ENCODE measurements at regions not wholly inside any gene's neighbourhood (a gene's known extent, or its start where the extent isn't known, plus 50 kb on each side); places are given as distances from the start of the nearest gene placed in this dataset.
A peak's percentile ranks its signal among the peaks of the same experiment; 100 is the strongest.

DNA sequence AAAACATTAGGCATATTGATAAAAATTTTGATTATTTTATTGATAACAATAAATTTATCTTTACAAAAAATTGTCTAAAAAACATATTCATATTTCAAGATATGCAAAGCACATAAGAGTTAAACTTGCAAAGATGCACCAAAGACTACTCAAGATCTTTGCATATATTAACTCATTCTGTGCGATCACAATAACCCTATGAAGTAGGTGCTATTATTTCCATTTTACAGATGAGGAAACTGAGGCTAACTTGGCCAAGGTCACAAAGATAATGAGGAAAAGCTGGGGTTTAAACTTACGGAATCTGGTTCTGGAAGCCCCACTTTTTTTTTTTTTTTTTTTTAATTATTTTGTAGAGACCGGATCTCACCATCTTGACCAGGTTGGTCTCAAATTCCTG is 94.4 kb upstream of the SERTAD2 start:
- no peaks in the 10 kb centered on the region for H3K9me3 ChIP-seq
- intact Hi-C loops (cut with DNase I): no loop called here
- H3K4me1 ChIP-seq: peaks cover 0 to 26% (median 14%) of the 10 kb centered on the region in 4 donors
- TF ChIP-seq POLR2AphosphoS5 (IDR thresholded peaks at IDR 0.05) (no peak), EP300 (IDR thresholded peaks at IDR 0.05) (no peak), POLR2A (IDR thresholded peaks at IDR 0.05) (no peak), CTCF (IDR thresholded peaks at IDR 0.05) (no peak)
- H3K4me3 ChIP-seq: no peak overlapping the region
- WGBS, 2 donors: 95 to 96% methylated on average over 3 of the region's 3 CpGs
- H3K27ac ChIP-seq: peak overlapping the region in 2 of 4 donors; percentile 98
- no peak for DNase-seq
- H3K27me3 ChIP-seq: no peaks in the 10 kb centered on the region
- no peaks in the 10 kb centered on the region for H3K36me3 ChIP-seq

DNA sequence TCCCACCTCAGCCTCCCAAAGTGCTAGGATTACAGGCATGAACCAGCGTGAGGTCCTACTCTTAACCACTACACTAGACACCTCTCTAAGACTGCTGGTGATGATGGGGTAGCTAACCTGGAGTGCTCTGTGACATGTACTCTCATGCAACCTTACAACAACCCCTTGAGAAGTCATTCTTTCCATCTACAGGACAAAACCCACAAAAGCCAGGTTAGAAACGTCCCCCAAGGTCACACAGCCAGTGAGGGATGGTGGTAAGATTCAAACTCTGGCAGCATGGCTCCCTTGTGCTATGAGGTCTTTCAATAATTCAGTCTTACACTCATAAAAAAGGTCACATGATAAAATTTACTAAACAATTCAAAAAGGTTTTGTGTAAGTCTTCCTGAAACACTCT is 94.8 kb upstream of the SERTAD2 start:
- peak overlapping the region; percentile 94 to 98 (median 98) for H3K27ac ChIP-seq
- no peak for TF ChIP-seq POLR2A (IDR thresholded peaks at IDR 0.05)
- TF ChIP-seq EP300 (IDR thresholded peaks at IDR 0.05): no peak
- TF ChIP-seq CTCF (IDR thresholded peaks at IDR 0.05): no peak
- no peak for TF ChIP-seq POLR2AphosphoS5 (IDR thresholded peaks at IDR 0.05)
- H3K9me3 ChIP-seq: no peaks in the 10 kb centered on the region
- H3K4me1 ChIP-seq: peaks cover 0 to 26% (median 14%) of the 10 kb centered on the region in 4 donors
- intact Hi-C loops (cut with DNase I): no loop called here
- 57 to 60% methylated on average over 2 of the region's 2 CpGs for WGBS, 2 donors
- H3K36me3 ChIP-seq: no peaks in the 10 kb centered on the region
- no peak for DNase-seq
- H3K4me3 ChIP-seq: no peak overlapping the region
- no peaks in the 10 kb centered on the region for H3K27me3 ChIP-seq

GRCh38 chr2:64749446-64749845 is 95.7 kb upstream of the SERTAD2 start:
- no peaks in the 10 kb centered on the region for H3K9me3 ChIP-seq
- DNase-seq: no peak
- H3K27ac ChIP-seq: peak overlapping the region; percentile 94 to 98 (median 98)
- intact Hi-C loops (cut with DNase I): no loop called here
- TF ChIP-seq CTCF (IDR thresholded peaks at IDR 0.05) (no peak), POLR2AphosphoS5 (IDR thresholded peaks at IDR 0.05) (no peak), EP300 (IDR thresholded peaks at IDR 0.05) (no peak), POLR2A (IDR thresholded peaks at IDR 0.05) (no peak)
- no peaks in the 10 kb centered on the region for H3K36me3 ChIP-seq
- peaks cover 0 to 26% (median 14%) of the 10 kb centered on the region in 4 donors for H3K4me1 ChIP-seq
- no peaks in the 10 kb centered on the region for H3K27me3 ChIP-seq
- WGBS, 2 donors: 47 to 56% methylated on average over 4 of the region's 4 CpGs
- peak overlapping the region; percentile 64 to 78 (median 72) for H3K4me3 ChIP-seq

DNA sequence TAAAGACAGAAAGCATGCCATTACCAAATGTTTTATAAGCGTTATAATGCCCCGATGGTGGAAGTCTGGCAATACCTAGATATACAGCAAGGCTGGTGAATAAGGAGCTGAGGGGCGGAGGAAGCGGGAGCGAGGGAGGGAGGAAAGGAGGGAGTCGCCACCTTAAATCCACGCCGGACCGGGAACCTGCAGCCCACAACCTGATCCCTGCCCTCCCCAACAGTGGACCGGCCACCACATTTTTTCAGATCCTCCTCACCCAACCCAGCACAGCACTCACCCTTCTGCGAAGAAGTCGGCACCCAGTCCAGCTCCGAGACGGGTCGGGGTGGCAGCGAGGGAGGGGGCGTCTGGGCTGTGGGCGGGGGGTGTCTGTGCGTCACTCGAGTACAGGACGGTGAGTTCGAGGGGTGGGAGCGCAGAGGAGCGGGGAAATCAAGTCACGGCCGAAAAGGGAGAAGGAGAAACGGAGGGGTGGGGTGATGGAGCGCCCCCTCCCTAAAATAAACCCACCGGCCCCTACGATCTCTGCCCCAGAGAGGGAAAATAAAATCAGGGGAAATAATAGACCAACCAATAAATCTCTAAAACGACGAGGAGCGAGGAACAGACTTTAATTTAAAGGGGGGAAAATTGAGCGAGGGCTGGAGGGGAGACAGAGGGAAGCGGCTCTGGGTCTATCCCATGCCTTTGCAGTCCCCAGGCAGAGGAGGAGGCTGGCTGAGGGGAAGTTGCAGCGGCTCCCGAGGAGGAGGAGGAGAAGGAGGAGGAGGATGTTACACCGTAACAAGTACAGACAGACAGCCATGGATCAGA is 96.5 kb upstream of the SERTAD2 start:
- H3K27ac ChIP-seq: peak overlapping the region; percentile 94 to 98 (median 98)
- peak; percentile 88 for DNase-seq
- H3K27me3 ChIP-seq: no peaks in the 10 kb centered on the region
- no peaks in the 10 kb centered on the region for H3K36me3 ChIP-seq
- WGBS, 2 donors: 0 to 1% methylated on average over 38 of the region's 38 CpGs
- peak overlapping the region; percentile 64 to 78 (median 72) for H3K4me3 ChIP-seq
- TF ChIP-seq CTCF (IDR thresholded peaks at IDR 0.05) (peak in 1 of 4 experiments; percentile 8), POLR2AphosphoS5 (IDR thresholded peaks at IDR 0.05) (peak in 2 of 4 donors; percentile 22 to 43), EP300 (IDR thresholded peaks at IDR 0.05) (no peak), POLR2A (IDR thresholded peaks at IDR 0.05) (no peak)
- intact Hi-C loops (cut with DNase I): loop anchor here (10.0 kb wide), 1 partner anchor 225 kb away; the partner anchor contains the start of gene AFTPH
- H3K4me1 ChIP-seq: peaks cover 0 to 26% (median 14%) of the 10 kb centered on the region in 4 donors
- no peaks in the 10 kb centered on the region for H3K9me3 ChIP-seq

Measured in sigmoid colon (tissue), 6 donors.